A673 (cell line): ENCODE measurements at regions not wholly inside any gene's neighbourhood (a gene's known extent, or its start where the extent isn't known, plus 50 kb on each side); places are given as distances from the start of the nearest gene placed in this dataset.

ENCODE experiments used
- BruUV-seq: library from RNA; stranded (reverse); fragments of 400-500 nt; replicated peaks from 2 replicates; lab custom pipeline; 2021; lab: Mats Ljungman, UMichigan
- CTCF ChIA-PET: fragments of 300-600 bp; sonication (Branson Sonifier 250); formaldehyde crosslinking; loops from one replicate; lab custom pipeline; 2022; ENCODE audit warnings: antibody characterized with exemption; lab: Charles Lee
- POLR2A ChIA-PET: fragments of 300-600 bp; sonication (Branson Sonifier 250); formaldehyde crosslinking; loops from one replicate; lab custom pipeline; 2022; ENCODE audit warnings: antibody characterized with exemption; ENCODE audit not compliant: low non-redundant PET; lab: Charles Lee
- DNase-seq: peaks from one replicate; pipeline ENCODE4 v3.0.0-alpha.2; 2015; ENCODE audit warnings: low spot score
- H3K27ac ChIP-seq: fragments of 200-600 bp; sonication (generic); 2 replicates; pipeline ENCODE4 v1.5.1; 2016; ENCODE audit warnings: mixed run types, low read depth, mild to moderate bottlenecking, mixed read lengths, antibody characterized with exemption, low read length; ENCODE audit not compliant: poor library complexity, severe bottlenecking
- H3K27me3 ChIP-seq: fragments of 200-600 bp; sonication (generic); replicated peaks from 2 replicates; pipeline ENCODE4 v1.6.1; 2017; ENCODE audit warnings: mixed run types, low read depth, mild to moderate bottlenecking, mixed read lengths, antibody characterized with exemption, low read length; ENCODE audit not compliant: insufficient read depth, poor library complexity
- H3K36me3 ChIP-seq: fragments of 200-600 bp; sonication (generic); 2 replicates; pipeline ENCODE4 v1.6.1; 2016; ENCODE audit warnings: mixed run types, mild to moderate bottlenecking, mixed read lengths, antibody characterized with exemption, low read length; ENCODE audit not compliant: insufficient read depth, poor library complexity, severe bottlenecking
- H3K4me1 ChIP-seq: fragments of 200-600 bp; sonication (generic); 2 replicates; pipeline ENCODE4 v1.6.1; 2017; ENCODE audit warnings: mixed run types, mild to moderate bottlenecking, mixed read lengths, antibody characterized with exemption, low read length; ENCODE audit not compliant: insufficient read depth, poor library complexity, severe bottlenecking
- H3K4me3 ChIP-seq: fragments of 200-600 bp; sonication (generic); 2 replicates; pipeline ENCODE4 v1.5.1; 2016; ENCODE audit warnings: low read depth, mixed run types, mild to moderate bottlenecking, mixed read lengths, low read length; ENCODE audit not compliant: poor library complexity, severe bottlenecking
- H3K9me3 ChIP-seq: fragments of 200-600 bp; sonication (generic); 2 replicates; pipeline ENCODE4 v1.6.1; 2016; ENCODE audit warnings: mixed run types, low read depth, mild to moderate bottlenecking, mixed read lengths, antibody characterized with exemption, low read length; ENCODE audit not compliant: poor library complexity, severe bottlenecking
- CTCF ChIP-seq: fragments of 300-800, 200-600 bp; sonication (generic); conservative IDR thresholded peaks from 2 replicates; pipeline ENCODE4 v1.5.1; 2017; ENCODE audit warnings: low read depth, mild to moderate bottlenecking, antibody characterized with exemption, low read length, moderate library complexity, mixed read lengths
- EZH2 ChIP-seq: fragments of 200-600 bp; sonication (generic); IDR thresholded peaks from 2 replicates; pipeline ENCODE4 v1.6.1; 2017; ENCODE audit warnings: borderline replicate concordance, low read depth, mild to moderate bottlenecking, mixed read lengths, antibody characterized with exemption, low read length; ENCODE audit not compliant: poor library complexity, severe bottlenecking
- intact Hi-C: fragments of 100-400 bp; cut with micrococcal nuclease; formaldehyde crosslinking; loops from one replicate; pipeline ENCODE4 v1.10.0; 2022; ENCODE audit not compliant: unreplicated experiment

DNA sequence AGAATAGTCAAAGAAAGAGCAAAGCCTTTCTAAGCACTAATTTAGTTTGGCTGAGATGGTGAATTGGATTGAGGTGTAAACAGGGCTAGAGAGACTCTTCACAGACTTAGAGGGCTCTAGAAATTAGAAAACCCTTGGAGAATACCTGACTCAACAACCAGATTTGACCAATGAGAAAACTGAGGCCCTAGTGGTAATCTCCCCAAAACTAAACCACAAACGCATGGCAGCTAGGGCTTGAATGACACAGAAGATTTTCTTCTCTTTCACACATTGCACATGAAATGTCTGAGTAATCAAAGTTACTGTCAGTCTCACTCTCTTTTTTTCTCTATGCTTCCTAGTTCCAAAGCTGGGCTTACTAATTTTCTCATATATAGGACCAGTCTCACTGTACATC is 314.5 kb upstream of the KCNJ16 start:
- H3K27ac ChIP-seq, result no peak overlapping the region
- TF ChIP-seq CTCF (no peak), EZH2 (no peak)
- no TSS peak for BruUV-seq
- intact Hi-C loops, result no loop called here
- H3K36me3 ChIP-seq, result no peaks in the 10 kb centered on the region
- ChIA-PET CTCF (no interaction called here), POLR2A (no interaction called here)
- H3K4me1 ChIP-seq, result no peaks in the 10 kb centered on the region
- no peak overlapping the region for H3K4me3 ChIP-seq
- no peaks in the 10 kb centered on the region for H3K27me3 ChIP-seq
- H3K9me3 ChIP-seq, result no peaks in the 10 kb centered on the region
- no peak for DNase-seq

- CTCF ChIA-PET, result no interaction called here
These were observed 314.0 kb upstream of the KCNJ16 start for GRCh38 chr17:69761011-69761410.

GRCh38 chr17:69761767-69762321 is 313.2 kb upstream of the KCNJ16 start:
- ChIA-PET CTCF (no interaction called here), POLR2A (no interaction called here)
- H3K4me1 ChIP-seq, result no peaks in the 10 kb centered on the region
- no peaks in the 10 kb centered on the region for H3K9me3 ChIP-seq
- H3K4me3 ChIP-seq, result no peak overlapping the region
- intact Hi-C loops, result no loop called here
- no peak for DNase-seq
- no peaks in the 10 kb centered on the region for H3K27me3 ChIP-seq
- TF ChIP-seq EZH2, result no peak
- TF ChIP-seq CTCF, result no peak
- no peak overlapping the region for H3K27ac ChIP-seq
- H3K36me3 ChIP-seq, result no peaks in the 10 kb centered on the region
- no TSS peak for BruUV-seq

More at GRCh38 chr17:69761011-69761410, 314.0 kb upstream of the KCNJ16 start:
- no TSS peak for BruUV-seq
- Histone ChIP-seq H3K4me3 (no peak overlapping the region), H3K4me1 (no peaks in the 10 kb centered on the region), H3K36me3 (no peaks in the 10 kb centered on the region), H3K9me3 (no peaks in the 10 kb centered on the region), H3K27me3 (no peaks in the 10 kb centered on the region), H3K27ac (no peak overlapping the region)
- DNase-seq, result no peak
- intact Hi-C loops, result no loop called here
- POLR2A ChIA-PET, result no interaction called here
- TF ChIP-seq CTCF (no peak), EZH2 (no peak)
